ENCODE measurements at regions not wholly inside any gene's neighbourhood (a gene's known extent, or its start where the extent isn't known, plus 50 kb on each side); places are given as distances from the start of the nearest gene placed in this dataset.

DNA sequence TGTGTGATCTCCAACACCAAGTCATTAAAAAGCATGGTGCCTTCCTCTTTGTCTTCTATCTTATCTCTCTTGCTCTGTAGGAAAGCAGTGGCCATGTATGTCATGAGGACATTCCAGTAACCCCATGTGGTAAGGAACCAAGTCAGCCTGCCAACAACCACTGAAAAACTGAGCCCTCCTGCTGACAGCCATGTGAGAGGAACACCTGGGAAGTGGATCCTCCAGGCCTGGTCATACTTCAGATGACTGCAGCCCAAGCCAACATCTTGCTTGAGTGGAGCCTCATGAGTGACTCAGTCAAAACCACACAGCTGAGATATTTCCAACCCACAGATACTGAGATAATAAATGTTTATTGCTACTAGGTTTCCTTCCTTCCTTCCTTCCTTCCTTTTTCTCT lies 597.3 kb downstream of the ZIC1 start:
- Mint-ChIP-seq H3K36me3 (ENCODE audit: low read depth) (no peaks in the 10 kb centered on the region), H3K27me3 (no peaks in the 10 kb centered on the region), H3K9me3 (peaks cover 2% of the 10 kb centered on the region), H3K4me3 (no peak overlapping the region), H3K4me1 (ENCODE audit: low read depth) (no peaks in the 10 kb centered on the region), H3K27ac (no peak overlapping the region)
- Histone ChIP-seq H3K9me3 (ENCODE audit: control insufficient read depth in 1 of 2, insufficient read depth in 1 of 2, low read length in 2 of 2) (peaks cover 0 to 3% of the 10 kb centered on the region in 2 experiments), H3K36me3 (ENCODE audit: insufficient read depth, low read length) (no peaks in the 10 kb centered on the region), H3K27ac (ENCODE audit: low read depth in 1 of 2, low read length in 2 of 2) (no peak overlapping the region), H3K27me3 (ENCODE audit: control insufficient read depth in 1 of 2, insufficient read depth in 2 of 2, low read length in 2 of 2) (no peaks in the 10 kb centered on the region), H3K4me1 (ENCODE audit: insufficient read depth, low read length) (no peaks in the 10 kb centered on the region), H3K4me3 (ENCODE audit: low read length) (no peak overlapping the region)
- ChIA-PET POLR2A (no interaction called here), CTCF (no interaction called here)
- intact Hi-C loops (cut with DNase I, micrococcal nuclease): no loop called here
- TF ChIP-seq CTCF (IDR thresholded peaks at IDR 0.05): no peak
- ATAC-seq (ENCODE audit: poor library complexity): no peak
- no peak for DNase-seq

- Mint-ChIP-seq H3K36me3 (ENCODE audit: low read depth) (no peaks in the 10 kb centered on the region), H3K9me3 (no peaks in the 10 kb centered on the region), H3K4me3 (no peak overlapping the region), H3K27me3 (no peaks in the 10 kb centered on the region), H3K4me1 (ENCODE audit: low read depth) (no peaks in the 10 kb centered on the region), H3K27ac (no peak overlapping the region)
- ChIA-PET CTCF (interaction anchor here (1.4 kb wide), 1 partner anchor 22 kb away, joined by 3 read pairs; no protein-coding TSS in a partner anchor), POLR2A (interaction anchor here (0.6 kb wide), 1 partner anchor 12 kb away, joined by 3 read pairs; no protein-coding TSS in a partner anchor)
- Histone ChIP-seq H3K4me3 (ENCODE audit: low read length) (no peak overlapping the region), H3K4me1 (ENCODE audit: insufficient read depth, low read length) (no peaks in the 10 kb centered on the region), H3K27ac (ENCODE audit: low read depth in 1 of 2, low read length in 2 of 2) (no peak overlapping the region), H3K27me3 (ENCODE audit: control insufficient read depth in 1 of 2, insufficient read depth in 2 of 2, low read length in 2 of 2) (no peaks in the 10 kb centered on the region), H3K9me3 (ENCODE audit: control insufficient read depth in 1 of 2, insufficient read depth in 1 of 2, low read length in 2 of 2) (peaks cover 0 to 3% of the 10 kb centered on the region in 2 experiments), H3K36me3 (ENCODE audit: insufficient read depth, low read length) (no peaks in the 10 kb centered on the region)
- intact Hi-C loops (cut with DNase I, micrococcal nuclease): no loop called here
- no peak for TF ChIP-seq CTCF (IDR thresholded peaks at IDR 0.05)
- ATAC-seq (ENCODE audit: poor library complexity) (no peak), DNase-seq (no peak)
Measured at GRCh38 chr3:148008591-148008990, 599.4 kb downstream of the ZIC1 start.

DNA sequence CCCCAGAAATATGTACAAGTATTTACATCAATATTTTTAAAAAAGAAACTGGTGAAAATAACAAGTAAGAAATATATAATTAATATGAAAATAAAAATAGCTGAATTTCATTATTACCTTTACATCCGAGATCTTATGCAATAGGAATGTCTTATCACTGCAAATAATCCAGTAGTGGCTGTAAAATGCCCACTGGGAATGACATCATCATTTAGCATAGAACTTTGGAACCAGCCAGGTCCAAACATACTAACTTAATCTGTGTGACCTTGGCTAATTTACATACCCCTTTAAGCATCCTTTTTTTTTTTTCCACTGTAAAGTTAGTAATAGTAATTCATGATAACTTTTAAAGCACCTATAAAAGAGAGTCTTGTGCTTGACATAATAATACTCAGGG lies 611.7 kb downstream of the ZIC1 start:
- H3K36me3 ChIP-seq (ENCODE audit: insufficient read depth, low read length): no peaks in the 10 kb centered on the region
- no peak overlapping the region for H3K27ac ChIP-seq (ENCODE audit: low read depth in 1 of 2, low read length in 2 of 2)
- intact Hi-C loops (cut with DNase I, micrococcal nuclease): no loop called here
- H3K4me3 ChIP-seq (ENCODE audit: low read length): no peak overlapping the region
- peaks cover 0 to 4% of the 10 kb centered on the region in 2 experiments for H3K9me3 ChIP-seq (ENCODE audit: control insufficient read depth in 1 of 2, insufficient read depth in 1 of 2, low read length in 2 of 2)
- H3K36me3 Mint-ChIP-seq (ENCODE audit: low read depth): no peaks in the 10 kb centered on the region
- ChIA-PET POLR2A (interaction anchor here (0.7 kb wide), 1 partner anchor 12 kb away, joined by 3 read pairs; no protein-coding TSS in a partner anchor), CTCF (no interaction called here)
- H3K27ac Mint-ChIP-seq: no peak overlapping the region
- no peaks in the 10 kb centered on the region for H3K4me1 Mint-ChIP-seq (ENCODE audit: low read depth)
- H3K27me3 Mint-ChIP-seq: no peaks in the 10 kb centered on the region
- no peak for ATAC-seq (ENCODE audit: poor library complexity)
- peaks cover 9% of the 10 kb centered on the region for H3K9me3 Mint-ChIP-seq
- no peaks in the 10 kb centered on the region for H3K4me1 ChIP-seq (ENCODE audit: insufficient read depth, low read length)
- H3K27me3 ChIP-seq (ENCODE audit: control insufficient read depth in 1 of 2, insufficient read depth in 2 of 2, low read length in 2 of 2): no peaks in the 10 kb centered on the region
- no peak overlapping the region for H3K4me3 Mint-ChIP-seq
- no peak for DNase-seq
- TF ChIP-seq CTCF (IDR thresholded peaks at IDR 0.05): no peak

All from CD4-positive, alpha-beta T cell (primary cell).